CD4-positive, CD25-positive, alpha-beta regulatory T cell (primary cell): ENCODE measurements at regions not wholly inside any gene's neighbourhood (a gene's known extent, or its start where the extent isn't known, plus 50 kb on each side); places are given as distances from the start of the nearest gene placed in this dataset.

Experiments used
- ATAC-seq, 2 donors: fragments of 150-1000 bp; cut with Tn5 transposase; one replicate each; pipeline ENCODE4 v1.10.0; 2021; ENCODE audit warnings: low read depth in 2 of 2, moderate number of reproducible peaks in 2 of 2, moderate library complexity in 1 of 2
- DNase-seq, 3 donors: peaks; one replicate each; pipeline versions ENCODE4 v3.0.0 to v3.0.0-alpha.2; 2012 to 2022; ENCODE audit warnings: mixed read lengths in 1 of 3
- H3K27ac ChIP-seq: one replicate; pipeline ENCODE4 v1.7.0; 2013; ENCODE audit warnings: mild to moderate bottlenecking, low read length; ENCODE audit not compliant: insufficient read depth, poor library complexity, severe bottlenecking
- H3K27me3 ChIP-seq: one replicate; pipeline ENCODE4 v1.7.0; 2013; ENCODE audit warnings: low read length; ENCODE audit not compliant: control insufficient read depth, insufficient read depth
- H3K36me3 ChIP-seq: one replicate; pipeline ENCODE4 v1.7.0; 2013; ENCODE audit warnings: mild to moderate bottlenecking, low read length, moderate library complexity; ENCODE audit not compliant: control insufficient read depth, insufficient read depth
- H3K4me1 ChIP-seq: 2 replicates; pipeline ENCODE4 v1.7.0; 2013; ENCODE audit warnings: mild to moderate bottlenecking, low read length; ENCODE audit not compliant: insufficient read depth, control insufficient read depth, poor library complexity, severe bottlenecking
- H3K4me3 ChIP-seq: one replicate; pipeline ENCODE4 v1.7.0; 2013; ENCODE audit warnings: low read depth, mild to moderate bottlenecking, low read length, moderate library complexity
- H3K9me3 ChIP-seq, 2 experiments: 1 replicate in 1 of 2; 2 replicates in 1 of 2; pipeline ENCODE4 v1.7.0; 2013; ENCODE audit warnings: low read length in 2 of 2, mild to moderate bottlenecking in 1 of 2, moderate library complexity in 1 of 2; ENCODE audit not compliant: control insufficient read depth in 2 of 2
- H3K27ac Mint-ChIP-seq, 3 donors: one replicate each; pipeline ENCODE4 v1.8.0; 2020 to 2022; ENCODE audit warnings: mild to moderate bottlenecking in 3 of 3, mixed read lengths in 3 of 3, moderate library complexity in 2 of 3
- H3K27me3 Mint-ChIP-seq: one replicate; pipeline ENCODE4 v1.8.0; 2022; ENCODE audit warnings: mild to moderate bottlenecking, mixed read lengths
- H3K36me3 Mint-ChIP-seq: one replicate; pipeline ENCODE4 v1.8.0; 2020; ENCODE audit warnings: mixed read lengths
- H3K4me1 Mint-ChIP-seq, 4 donors: one replicate each; pipeline ENCODE4 v1.8.0; 2020 to 2022; ENCODE audit warnings: mixed read lengths in 4 of 4, mild to moderate bottlenecking in 1 of 4
- H3K4me3 Mint-ChIP-seq, 4 donors: one replicate each; pipeline ENCODE4 v1.8.0; 2020 to 2022; ENCODE audit warnings: mild to moderate bottlenecking in 4 of 4, mixed read lengths in 4 of 4, moderate library complexity in 3 of 4
- H3K9me3 Mint-ChIP-seq, 7 donors: one replicate each; pipeline ENCODE4 v1.8.0; 2020 to 2022; ENCODE audit warnings: mixed read lengths in 7 of 7, mild to moderate bottlenecking in 3 of 7, moderate library complexity in 2 of 7

DNA sequence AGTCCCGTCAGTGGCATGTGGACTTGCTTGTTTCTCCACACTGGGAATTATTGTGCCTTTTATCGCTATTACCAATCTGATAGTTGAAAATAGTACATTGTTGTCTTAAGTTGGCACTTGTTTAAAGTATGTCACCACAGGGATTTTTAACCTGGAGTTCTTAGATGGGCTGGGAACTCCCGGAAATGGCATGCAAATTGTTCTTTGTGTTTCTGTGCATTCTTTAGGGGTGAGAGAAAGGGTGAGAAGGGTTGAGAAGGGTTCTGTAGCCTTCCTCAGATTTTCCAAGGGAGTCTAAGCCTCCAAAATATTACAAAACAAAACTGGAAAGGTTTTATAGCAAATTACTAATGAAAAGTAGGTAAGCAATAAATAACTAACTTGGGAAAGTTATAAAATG, 176.9 kb downstream of the ZIC3 start:
- Mint-ChIP-seq H3K4me3 (no peak overlapping the region), H3K4me1 (peaks cover 0 to 5% (median 0%) of the 10 kb centered on the region in 4 donors), H3K27ac (no peak overlapping the region), H3K9me3 (peaks cover 0 to 4% (median 0%) of the 10 kb centered on the region in 7 donors), H3K36me3 (no peaks in the 10 kb centered on the region), H3K27me3 (no peaks in the 10 kb centered on the region)
- Histone ChIP-seq H3K27ac (no peak overlapping the region), H3K27me3 (no peaks in the 10 kb centered on the region), H3K9me3 (no peaks in the 10 kb centered on the region), H3K4me3 (no peak overlapping the region), H3K4me1 (no peaks in the 10 kb centered on the region), H3K36me3 (no peaks in the 10 kb centered on the region)
- DNase-seq = no peak
- ATAC-seq = no peak

DNA sequence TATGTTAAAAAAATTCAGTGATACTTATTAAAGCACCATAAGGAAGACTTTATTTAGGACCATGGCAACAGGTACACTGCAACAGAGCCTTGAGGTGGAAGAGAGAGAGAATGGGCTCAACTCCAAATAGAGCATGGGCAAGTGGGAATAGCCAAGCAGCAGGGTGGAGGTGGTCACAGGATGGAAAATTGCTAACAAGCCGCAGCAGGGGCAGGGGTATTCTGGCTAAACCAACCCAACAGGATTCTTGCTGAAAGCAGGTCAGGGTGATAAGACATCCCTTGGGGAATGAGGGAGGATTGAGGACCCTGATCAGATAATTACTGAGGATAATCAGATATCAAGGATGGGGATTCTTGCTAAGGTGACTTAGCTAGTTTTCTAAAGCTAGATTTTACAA, 177.5 kb downstream of the ZIC3 start:
- H3K4me3 ChIP-seq = no peak overlapping the region
- H3K27ac ChIP-seq = no peak overlapping the region
- Mint-ChIP-seq H3K27ac (no peak overlapping the region), H3K9me3 (peaks cover 0 to 6% (median 0%) of the 10 kb centered on the region in 7 donors), H3K27me3 (no peaks in the 10 kb centered on the region), H3K4me3 (no peak overlapping the region), H3K36me3 (no peaks in the 10 kb centered on the region), H3K4me1 (peaks cover 0 to 5% (median 0%) of the 10 kb centered on the region in 4 donors)
- no peaks in the 10 kb centered on the region for H3K36me3 ChIP-seq
- ATAC-seq (no peak), DNase-seq (no peak)
- H3K27me3 ChIP-seq = no peaks in the 10 kb centered on the region
- H3K4me1 ChIP-seq = no peaks in the 10 kb centered on the region
- H3K9me3 ChIP-seq = no peaks in the 10 kb centered on the region

DNA sequence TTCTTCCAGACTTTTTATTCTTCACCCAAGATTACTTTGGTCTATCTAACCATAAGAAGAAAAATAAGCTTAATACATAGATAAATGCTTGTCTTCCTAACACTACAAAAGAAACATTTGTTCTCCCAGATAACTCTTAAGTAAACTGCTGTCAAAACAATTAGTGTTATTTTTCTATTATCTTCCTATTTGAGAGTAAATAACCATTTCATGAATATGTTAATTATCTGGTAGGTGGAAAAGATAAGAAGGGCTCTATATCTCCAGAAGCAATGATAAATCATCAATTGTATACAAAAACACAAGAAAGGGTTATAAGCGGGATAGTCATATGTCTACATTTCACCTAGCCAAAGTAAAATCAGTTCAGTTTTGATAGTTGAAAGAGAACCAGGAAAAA, 180.4 kb downstream of the ZIC3 start:
- H3K27me3 Mint-ChIP-seq = no peaks in the 10 kb centered on the region
- no peaks in the 10 kb centered on the region for H3K4me1 ChIP-seq
- H3K36me3 ChIP-seq = no peaks in the 10 kb centered on the region
- H3K9me3 ChIP-seq = no peaks in the 10 kb centered on the region
- ATAC-seq = no peak
- no peak for DNase-seq
- H3K4me3 Mint-ChIP-seq = no peak overlapping the region
- no peaks in the 10 kb centered on the region for H3K27me3 ChIP-seq
- peaks cover 0 to 3% (median 0%) of the 10 kb centered on the region in 7 donors for H3K9me3 Mint-ChIP-seq
- no peak overlapping the region for H3K4me3 ChIP-seq
- H3K27ac Mint-ChIP-seq = no peak overlapping the region
- no peak overlapping the region for H3K27ac ChIP-seq
- no peaks in the 10 kb centered on the region for H3K36me3 Mint-ChIP-seq
- H3K4me1 Mint-ChIP-seq = no peaks in the 10 kb centered on the region

DNA sequence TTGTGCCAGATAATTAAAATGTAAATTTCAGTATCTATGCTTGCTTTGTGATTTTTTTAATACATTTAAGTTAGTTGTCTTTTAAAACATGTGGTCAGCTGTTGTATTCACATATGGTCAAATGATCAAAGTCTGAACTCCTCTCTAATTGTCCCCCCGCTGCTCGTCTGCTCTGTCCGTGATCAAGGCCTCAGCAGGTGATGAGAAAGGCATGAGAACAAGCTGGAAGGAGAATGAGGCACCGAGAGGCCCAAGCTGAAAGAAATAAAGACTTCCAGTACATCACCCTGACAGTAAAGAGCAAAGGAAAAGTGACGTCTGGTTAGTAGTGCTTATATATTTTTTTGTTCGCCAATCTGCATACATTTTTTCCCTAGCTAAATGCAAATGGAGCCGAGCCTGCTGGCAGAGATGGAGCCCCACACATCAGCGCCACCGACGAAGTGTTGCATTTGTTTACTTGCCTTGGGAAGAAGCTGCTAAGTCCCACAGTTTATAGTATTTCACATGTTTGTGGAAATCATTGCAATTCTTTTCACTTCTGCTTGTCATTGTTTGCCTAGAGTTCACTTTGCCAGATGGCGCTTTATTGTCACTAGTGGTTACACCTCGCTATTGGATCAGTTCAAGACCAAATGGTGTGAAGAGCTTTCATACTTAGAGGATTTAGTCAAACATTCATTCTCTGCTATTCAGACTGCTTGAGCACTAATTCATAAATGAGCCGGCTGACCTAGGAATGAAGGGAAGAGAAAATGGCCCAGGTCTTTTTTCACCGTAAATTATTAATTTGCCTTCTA, 181.5 kb downstream of the ZIC3 start:
- DNase-seq = no peak
- no peaks in the 10 kb centered on the region for H3K36me3 Mint-ChIP-seq
- peaks cover 0 to 1% (median 0%) of the 10 kb centered on the region in 7 donors for H3K9me3 Mint-ChIP-seq
- Histone ChIP-seq H3K9me3 (no peaks in the 10 kb centered on the region), H3K4me1 (no peaks in the 10 kb centered on the region), H3K27me3 (no peaks in the 10 kb centered on the region), H3K27ac (no peak overlapping the region), H3K36me3 (no peaks in the 10 kb centered on the region), H3K4me3 (no peak overlapping the region)
- H3K27me3 Mint-ChIP-seq = no peaks in the 10 kb centered on the region
- H3K4me3 Mint-ChIP-seq = no peak overlapping the region
- ATAC-seq = no peak
- H3K27ac Mint-ChIP-seq = no peak overlapping the region
- H3K4me1 Mint-ChIP-seq = no peaks in the 10 kb centered on the region

DNA sequence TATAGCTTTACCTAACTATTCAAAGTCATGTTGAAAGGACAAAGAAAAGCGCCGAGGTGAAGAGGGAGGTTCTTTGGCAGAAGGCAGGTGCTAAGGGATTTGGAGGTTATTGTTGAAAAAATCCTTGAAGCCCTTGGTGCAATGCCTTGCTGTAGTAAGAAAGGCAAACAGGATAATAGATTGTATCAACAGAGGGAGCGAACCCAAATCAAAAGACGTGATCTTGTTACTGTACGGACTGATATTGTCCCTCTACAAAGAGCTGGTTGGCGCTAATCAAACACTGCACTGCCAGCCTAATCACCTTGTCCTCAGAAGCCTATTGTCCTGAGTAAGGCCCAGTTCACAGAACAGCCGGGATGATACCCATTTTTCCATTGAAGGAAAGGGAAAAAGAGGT, 182.9 kb downstream of the ZIC3 start:
- H3K27me3 Mint-ChIP-seq = no peaks in the 10 kb centered on the region
- Histone ChIP-seq H3K4me3 (no peak overlapping the region), H3K9me3 (no peaks in the 10 kb centered on the region), H3K27ac (no peak overlapping the region), H3K36me3 (no peaks in the 10 kb centered on the region), H3K4me1 (no peaks in the 10 kb centered on the region), H3K27me3 (no peaks in the 10 kb centered on the region)
- H3K9me3 Mint-ChIP-seq = peaks cover 0 to 4% (median 0%) of the 10 kb centered on the region in 7 donors
- DNase-seq (no peak), ATAC-seq (no peak)
- H3K36me3 Mint-ChIP-seq = no peaks in the 10 kb centered on the region
- no peak overlapping the region for H3K4me3 Mint-ChIP-seq
- H3K27ac Mint-ChIP-seq = no peak overlapping the region
- H3K4me1 Mint-ChIP-seq = no peaks in the 10 kb centered on the region

DNA sequence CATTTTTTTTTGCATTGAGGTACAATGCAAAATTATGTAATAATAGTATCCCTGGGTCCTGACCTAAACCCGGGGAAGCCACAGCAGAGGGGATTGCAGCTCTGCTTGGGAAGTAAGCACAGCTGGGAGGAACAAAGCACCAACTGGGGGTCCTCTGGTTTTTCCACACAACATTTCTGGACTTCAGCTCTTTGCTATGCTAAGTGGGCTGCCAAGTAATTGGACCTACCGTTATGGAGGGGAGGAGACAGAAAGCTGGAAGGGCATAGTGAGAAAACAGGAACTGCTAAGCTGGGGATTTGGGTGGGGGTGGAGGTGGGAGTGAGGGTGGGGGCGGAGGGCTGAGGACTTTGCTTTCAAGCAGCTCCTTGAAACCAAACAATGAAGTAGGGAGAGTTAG, 183.3 kb downstream of the ZIC3 start:
- Mint-ChIP-seq H3K27me3 (no peaks in the 10 kb centered on the region), H3K9me3 (peaks cover 0 to 4% (median 0%) of the 10 kb centered on the region in 7 donors), H3K4me3 (no peak overlapping the region), H3K4me1 (no peaks in the 10 kb centered on the region), H3K27ac (no peak overlapping the region), H3K36me3 (no peaks in the 10 kb centered on the region)
- H3K36me3 ChIP-seq = no peaks in the 10 kb centered on the region
- ATAC-seq = no peak
- no peak for DNase-seq
- H3K4me1 ChIP-seq = no peaks in the 10 kb centered on the region
- no peak overlapping the region for H3K27ac ChIP-seq
- no peaks in the 10 kb centered on the region for H3K9me3 ChIP-seq
- H3K27me3 ChIP-seq = no peaks in the 10 kb centered on the region
- no peak overlapping the region for H3K4me3 ChIP-seq

DNA sequence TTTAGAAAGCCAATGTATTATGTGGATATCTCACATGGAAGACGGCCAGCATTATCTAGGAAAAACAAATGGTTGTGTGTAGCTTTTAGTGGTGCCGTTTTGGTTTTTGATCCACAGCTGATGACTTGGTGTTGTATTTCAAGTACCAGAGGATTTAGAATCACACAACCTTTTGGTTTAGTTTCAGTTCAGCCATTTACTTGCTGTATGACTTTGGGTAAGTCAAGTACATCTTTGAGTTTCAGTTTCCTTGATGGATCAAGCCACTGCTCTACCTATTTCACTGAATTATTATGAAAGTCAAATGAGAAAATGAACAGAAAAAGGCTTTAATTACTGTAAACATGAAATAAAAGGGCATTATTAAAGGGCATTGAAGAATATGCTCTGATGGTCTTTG, 205.6 kb downstream of the ZIC3 start:
- ATAC-seq (no peak), DNase-seq (no peak)
- Histone ChIP-seq H3K27me3 (no peaks in the 10 kb centered on the region), H3K9me3 (no peaks in the 10 kb centered on the region), H3K4me1 (no peaks in the 10 kb centered on the region), H3K4me3 (no peak overlapping the region), H3K36me3 (no peaks in the 10 kb centered on the region), H3K27ac (no peak overlapping the region)
- Mint-ChIP-seq H3K36me3 (no peaks in the 10 kb centered on the region), H3K27ac (no peak overlapping the region), H3K4me1 (no peaks in the 10 kb centered on the region), H3K27me3 (no peaks in the 10 kb centered on the region), H3K4me3 (no peak overlapping the region), H3K9me3 (peaks cover 0 to 5% (median 0%) of the 10 kb centered on the region in 7 donors)

DNA sequence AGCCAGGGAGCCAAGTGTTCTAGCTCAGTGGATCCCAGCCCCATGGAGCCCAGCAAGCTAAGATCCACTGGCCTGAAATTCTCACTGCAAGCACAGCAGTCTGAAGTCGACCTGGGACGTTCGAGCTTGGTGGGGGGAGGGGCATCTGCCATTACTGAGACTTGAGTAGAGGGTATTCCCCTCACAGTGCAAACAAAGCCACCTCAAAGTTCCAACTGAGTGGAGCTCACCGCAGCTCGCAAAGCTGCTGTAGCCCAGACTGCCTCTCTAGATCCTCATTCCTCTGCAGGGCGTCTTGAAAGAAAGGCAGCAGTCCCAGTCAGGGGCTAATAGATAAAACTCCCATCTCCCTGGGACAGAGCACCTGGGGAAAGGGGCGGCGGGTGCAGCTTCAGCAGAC, 226.3 kb downstream of the ZIC3 start:
- peaks cover 0 to 4% (median 3%) of the 10 kb centered on the region in 7 donors for H3K9me3 Mint-ChIP-seq
- H3K36me3 Mint-ChIP-seq = no peaks in the 10 kb centered on the region
- H3K4me3 ChIP-seq = no peak overlapping the region

More for the DNA sequence above, 226.3 kb downstream of the ZIC3 start:
- no peaks in the 10 kb centered on the region for H3K4me1 Mint-ChIP-seq
- no peaks in the 10 kb centered on the region for H3K27me3 Mint-ChIP-seq
- H3K4me3 Mint-ChIP-seq = no peak overlapping the region
- no peak overlapping the region for H3K27ac Mint-ChIP-seq
- Histone ChIP-seq H3K27ac (no peak overlapping the region), H3K27me3 (no peaks in the 10 kb centered on the region), H3K9me3 (no peaks in the 10 kb centered on the region), H3K4me1 (no peaks in the 10 kb centered on the region), H3K36me3 (no peaks in the 10 kb centered on the region)
- DNase-seq = no peak
- ATAC-seq = no peak
